Ishikawa (cell line): ENCODE measurements at regions not wholly inside any gene's neighbourhood (a gene's known extent, or its start where the extent isn't known, plus 50 kb on each side); places are given as distances from the start of the nearest gene placed in this dataset.

Experiments used
- CEBPB ChIP-seq: IDR thresholded peaks from 2 replicates; pipeline ENCODE4 v1.6.1; 2012
- CREB1 ChIP-seq: IDR thresholded peaks from 2 replicates; pipeline ENCODE4 v1.6.1; 2012; ENCODE audit warnings: low read depth
- EGR1 ChIP-seq: IDR thresholded peaks from 2 replicates; pipeline ENCODE4 v1.6.1; 2012
- EP300 ChIP-seq: IDR thresholded peaks from 2 replicates; pipeline ENCODE4 v1.6.1; 2012; ENCODE audit warnings: borderline replicate concordance
- FOXM1 ChIP-seq: IDR thresholded peaks from 2 replicates; pipeline ENCODE4 v1.6.1; 2012; ENCODE audit warnings: low read depth, borderline replicate concordance
- NFIC ChIP-seq: IDR thresholded peaks from 2 replicates; pipeline ENCODE4 v1.6.1; 2012
- RAD21 ChIP-seq: IDR thresholded peaks from 2 replicates; pipeline ENCODE4 v1.6.1; 2012; ENCODE audit warnings: low read depth
- TAF1 ChIP-seq: IDR thresholded peaks from 2 replicates; pipeline ENCODE4 v1.6.1; 2012; ENCODE audit warnings: low read depth, mild to moderate bottlenecking
- TCF12 ChIP-seq: IDR thresholded peaks from 2 replicates; pipeline ENCODE4 v1.6.1; 2012; ENCODE audit warnings: low read depth
- TEAD4 ChIP-seq: IDR thresholded peaks from 2 replicates; pipeline ENCODE4 v1.6.1; 2012
- YY1 ChIP-seq: IDR thresholded peaks from 2 replicates; pipeline ENCODE4 v1.6.1; 2012; ENCODE audit warnings: low read depth
- ZBTB7A ChIP-seq: IDR thresholded peaks from 2 replicates; pipeline ENCODE4 v1.6.1; 2012; ENCODE audit warnings: low read depth
- TF ChIP-seq, protein P1 (sequence below): IDR thresholded peaks from 2 replicates; pipeline ENCODE4 v1.6.1; 2012
- TF ChIP-seq, protein P2 (sequence below): IDR thresholded peaks from 2 replicates; pipeline ENCODE4 v1.6.1; 2012; ENCODE audit warnings: low read depth, mild to moderate bottlenecking
- TF ChIP-seq, protein P3 (sequence below): IDR thresholded peaks from 2 replicates; pipeline ENCODE4 v1.6.1; 2012

DNA sequence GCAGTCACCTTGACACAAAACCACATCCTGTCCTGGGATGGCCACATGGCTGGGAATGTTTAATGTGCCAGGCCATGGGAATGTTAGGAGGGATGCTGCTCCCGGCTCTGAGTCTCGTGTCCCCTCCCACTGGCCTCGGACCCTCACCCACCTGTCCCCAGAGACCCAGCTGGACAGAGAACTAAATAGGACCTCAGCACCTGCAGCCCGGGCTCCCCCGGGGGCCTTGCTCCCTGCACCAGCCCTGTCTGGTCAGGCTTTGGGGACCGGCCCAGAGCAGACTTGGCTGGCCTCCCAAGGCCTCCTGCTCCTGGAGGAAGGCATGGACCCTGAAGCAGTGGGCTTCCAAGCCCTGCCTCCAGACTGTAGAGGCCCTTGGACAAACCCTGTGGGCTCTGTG, 100.0 kb upstream of the IQSEC1 start:
- TF ChIP-seq RAD21, result no peak
- TF ChIP-seq CREB1, result no peak
- TF ChIP-seq EP300, result no peak
- TF ChIP-seq TCF12, result no peak
- no peak for TF ChIP-seq TEAD4
- TF ChIP-seq, protein P1, sequence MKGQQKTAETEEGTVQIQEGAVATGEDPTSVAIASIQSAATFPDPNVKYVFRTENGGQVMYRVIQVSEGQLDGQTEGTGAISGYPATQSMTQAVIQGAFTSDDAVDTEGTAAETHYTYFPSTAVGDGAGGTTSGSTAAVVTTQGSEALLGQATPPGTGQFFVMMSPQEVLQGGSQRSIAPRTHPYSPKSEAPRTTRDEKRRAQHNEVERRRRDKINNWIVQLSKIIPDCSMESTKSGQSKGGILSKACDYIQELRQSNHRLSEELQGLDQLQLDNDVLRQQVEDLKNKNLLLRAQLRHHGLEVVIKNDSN, result no peak
- no peak for TF ChIP-seq ZBTB7A
- no peak for TF ChIP-seq YY1
- TF ChIP-seq FOXM1, result no peak
- no peak for TF ChIP-seq TAF1
- TF ChIP-seq, protein P2, sequence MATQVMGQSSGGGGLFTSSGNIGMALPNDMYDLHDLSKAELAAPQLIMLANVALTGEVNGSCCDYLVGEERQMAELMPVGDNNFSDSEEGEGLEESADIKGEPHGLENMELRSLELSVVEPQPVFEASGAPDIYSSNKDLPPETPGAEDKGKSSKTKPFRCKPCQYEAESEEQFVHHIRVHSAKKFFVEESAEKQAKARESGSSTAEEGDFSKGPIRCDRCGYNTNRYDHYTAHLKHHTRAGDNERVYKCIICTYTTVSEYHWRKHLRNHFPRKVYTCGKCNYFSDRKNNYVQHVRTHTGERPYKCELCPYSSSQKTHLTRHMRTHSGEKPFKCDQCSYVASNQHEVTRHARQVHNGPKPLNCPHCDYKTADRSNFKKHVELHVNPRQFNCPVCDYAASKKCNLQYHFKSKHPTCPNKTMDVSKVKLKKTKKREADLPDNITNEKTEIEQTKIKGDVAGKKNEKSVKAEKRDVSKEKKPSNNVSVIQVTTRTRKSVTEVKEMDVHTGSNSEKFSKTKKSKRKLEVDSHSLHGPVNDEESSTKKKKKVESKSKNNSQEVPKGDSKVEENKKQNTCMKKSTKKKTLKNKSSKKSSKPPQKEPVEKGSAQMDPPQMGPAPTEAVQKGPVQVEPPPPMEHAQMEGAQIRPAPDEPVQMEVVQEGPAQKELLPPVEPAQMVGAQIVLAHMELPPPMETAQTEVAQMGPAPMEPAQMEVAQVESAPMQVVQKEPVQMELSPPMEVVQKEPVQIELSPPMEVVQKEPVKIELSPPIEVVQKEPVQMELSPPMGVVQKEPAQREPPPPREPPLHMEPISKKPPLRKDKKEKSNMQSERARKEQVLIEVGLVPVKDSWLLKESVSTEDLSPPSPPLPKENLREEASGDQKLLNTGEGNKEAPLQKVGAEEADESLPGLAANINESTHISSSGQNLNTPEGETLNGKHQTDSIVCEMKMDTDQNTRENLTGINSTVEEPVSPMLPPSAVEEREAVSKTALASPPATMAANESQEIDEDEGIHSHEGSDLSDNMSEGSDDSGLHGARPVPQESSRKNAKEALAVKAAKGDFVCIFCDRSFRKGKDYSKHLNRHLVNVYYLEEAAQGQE, result no peak
- no peak for TF ChIP-seq CEBPB

DNA sequence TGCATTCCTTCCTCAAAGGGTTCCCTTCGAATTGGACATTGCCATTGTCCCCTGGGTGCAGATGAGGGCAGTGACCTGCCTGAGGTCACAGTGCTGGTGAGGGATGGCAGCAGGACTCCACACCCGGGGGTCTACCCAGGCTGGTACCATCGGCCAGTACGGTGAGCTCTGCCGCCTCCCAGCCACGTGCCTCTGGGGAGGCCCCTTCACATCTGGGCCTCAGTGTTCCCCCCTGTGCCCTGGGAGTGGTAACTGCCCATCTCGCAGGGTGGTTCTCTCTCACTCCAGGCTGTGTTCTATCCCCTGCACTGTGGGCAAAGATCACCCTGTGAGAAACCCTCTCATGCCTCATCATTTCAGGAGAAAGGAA, 99.4 kb upstream of the IQSEC1 start:
- no peak for TF ChIP-seq ZBTB7A
- TF ChIP-seq EP300, result no peak
- TF ChIP-seq, protein P1, result no peak
- TF ChIP-seq NFIC, result no peak
- TF ChIP-seq CEBPB, result no peak
- TF ChIP-seq, protein P2, result no peak
- no peak for TF ChIP-seq YY1
- no peak for TF ChIP-seq RAD21
- TF ChIP-seq, protein P3, sequence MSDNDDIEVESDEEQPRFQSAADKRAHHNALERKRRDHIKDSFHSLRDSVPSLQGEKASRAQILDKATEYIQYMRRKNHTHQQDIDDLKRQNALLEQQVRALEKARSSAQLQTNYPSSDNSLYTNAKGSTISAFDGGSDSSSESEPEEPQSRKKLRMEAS, result no peak
- TF ChIP-seq EGR1, result no peak
- no peak for TF ChIP-seq TEAD4
- no peak for TF ChIP-seq TCF12
- TF ChIP-seq CREB1, result no peak
- no peak for TF ChIP-seq TAF1
- TF ChIP-seq FOXM1, result no peak

DNA sequence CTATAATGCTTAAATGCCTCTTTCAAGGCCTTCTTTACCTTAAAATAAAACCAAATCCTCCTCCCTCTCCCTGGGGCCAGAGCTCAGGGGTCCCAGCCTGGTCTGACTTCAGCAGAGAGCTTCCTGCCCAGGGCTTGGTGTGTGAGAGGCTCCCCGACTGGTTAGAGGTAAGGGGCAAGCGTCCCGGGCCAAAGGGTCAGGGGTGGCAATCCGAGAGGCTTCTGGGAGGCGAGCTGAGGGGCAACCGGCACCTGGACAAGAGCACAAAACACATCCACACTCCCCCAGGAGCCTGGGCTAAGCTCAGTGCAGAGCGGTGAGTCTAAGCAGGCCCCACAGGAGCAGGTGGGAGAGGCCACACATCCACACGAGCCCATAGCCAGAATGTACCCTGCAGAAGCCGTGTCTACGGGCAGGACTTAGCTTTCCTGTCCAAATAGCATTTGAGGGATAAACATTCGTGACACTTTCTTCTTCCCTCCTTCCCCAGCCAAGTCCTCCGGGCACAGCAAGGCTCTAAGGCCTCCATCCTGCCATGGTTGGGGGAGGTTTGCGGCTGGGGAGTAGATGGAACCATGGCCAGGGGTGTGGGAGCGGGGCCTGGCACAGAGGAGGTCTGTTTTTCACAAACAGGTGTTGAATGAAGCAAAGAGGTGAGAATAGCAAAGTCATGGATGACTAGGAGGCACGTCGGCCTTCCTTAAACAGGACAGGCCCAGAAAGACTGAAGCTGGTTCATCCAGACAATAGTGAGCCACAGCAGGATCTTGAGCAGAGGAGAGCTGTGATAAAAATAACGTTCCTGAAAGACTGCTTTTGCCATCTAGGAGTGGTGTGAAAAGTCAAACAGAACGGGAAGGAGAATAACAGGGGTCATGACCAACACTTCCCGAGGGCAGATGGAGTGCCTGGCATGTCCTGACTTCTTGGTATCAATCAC, 98.7 kb upstream of the IQSEC1 start:
- TF ChIP-seq, protein P2, result no peak
- TF ChIP-seq, protein P1, result no peak
- TF ChIP-seq RAD21, result no peak
- TF ChIP-seq EGR1, result no peak
- no peak for TF ChIP-seq TAF1
- TF ChIP-seq YY1, result no peak
- no peak for TF ChIP-seq FOXM1

DNA sequence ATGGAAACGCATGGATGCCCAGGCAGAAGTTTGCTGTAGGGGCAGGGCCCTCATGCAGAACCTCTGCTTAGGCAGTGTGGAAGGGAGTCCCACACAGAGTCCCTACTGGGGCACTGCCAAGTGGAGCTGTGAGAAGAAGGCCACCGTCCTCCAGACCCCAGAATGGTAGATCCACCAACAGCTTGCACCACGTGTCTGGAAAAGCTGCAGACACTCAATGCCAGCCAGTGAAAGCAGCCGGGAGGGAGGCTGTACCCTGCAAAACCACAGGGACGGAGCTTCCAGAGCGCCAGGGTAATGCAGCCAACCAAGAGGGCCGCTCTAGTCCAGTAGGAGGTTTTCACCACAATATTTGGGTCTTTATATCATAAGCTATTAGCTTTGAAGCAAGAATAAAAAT, 97.1 kb upstream of the IQSEC1 start:
- TF ChIP-seq, protein P1, result no peak
- TF ChIP-seq NFIC (no peak), RAD21 (no peak), YY1 (no peak), CEBPB (no peak), EP300 (no peak), CREB1 (no peak), TAF1 (no peak)
- TF ChIP-seq, protein P3, result no peak
